GM12878 (cell line): ENCODE measurements at regions not wholly inside any gene's neighbourhood (a gene's known extent, or its start where the extent isn't known, plus 50 kb on each side); places are given as distances from the start of the nearest gene placed in this dataset.

Source experiments
- ATAC-seq: fragments of 200-7000 bp; cut with Tn5 transposase; 3 replicates; pipeline ENCODE4 v1.9.1; 2020; ENCODE audit warnings: mild to moderate bottlenecking, moderate library complexity
- BruUV-seq: library from RNA; stranded (reverse); fragments of 400-500 nt; replicated peaks from 2 replicates; lab custom pipeline; 2021; lab: Mats Ljungman, UMichigan
- CTCF ChIA-PET: fragments of 300-600 bp; sonication (Branson Sonifier 250); formaldehyde crosslinking; extraction: SDS; loops from one replicate; lab custom pipeline; 2021; ENCODE audit warnings: inconsistent platforms; lab: Yijun Ruan, JAX
- POLR2A ChIA-PET: fragments of 350-600 bp; formaldehyde crosslinking; extraction: SDS; loops from one replicate; lab custom pipeline; 2021; ENCODE audit warnings: inconsistent platforms; lab: Charles Lee
- RAD21 ChIA-PET: fragments of 300-600 bp; sonication (Branson Sonifier 250); formaldehyde crosslinking; loops from one replicate; lab custom pipeline; 2023; ENCODE audit warnings: antibody characterized with exemption; ENCODE audit not compliant: unreplicated experiment; lab: Charles Lee
- SMC1A ChIA-PET: fragments of 300-600 bp; sonication (Branson Sonifier 250); formaldehyde crosslinking; loops from one replicate; lab custom pipeline; 2023; ENCODE audit not compliant: unreplicated experiment, uncharacterized antibody; lab: Charles Lee
- DNase-seq: peaks from one replicate; pipeline ENCODE4 v3.0.0-alpha.2; 2011; ENCODE audit warnings: low read depth, low spot score
- FAIRE-seq: peaks from 3 replicates; lab custom pipeline; 2011; peaks lifted over from hg19 to GRCh38; lab: Jason Lieb, UNC
- H2AFZ ChIP-seq: 2 replicates; pipeline ENCODE4 v1.6.0; 2011; ENCODE audit warnings: low read depth, low read length, control low read depth; ENCODE audit not compliant: control insufficient read depth
- H3K27ac ChIP-seq: 2 replicates; pipeline ENCODE4 v1.5.1; 2011; ENCODE audit warnings: control low read depth; ENCODE audit not compliant: control insufficient read depth, insufficient read depth
- H3K27me3 ChIP-seq, 2 experiments: replicated peaks in 1 of 2; 2 replicates each; pipeline versions ENCODE4 v1.6.0 to v1.6.1; 2011; ENCODE audit warnings: low read length in 1 of 2; ENCODE audit not compliant: control insufficient read depth in 2 of 2, insufficient read depth in 2 of 2
- H3K36me3 ChIP-seq, 2 experiments: 2 replicates each; pipeline ENCODE4 v1.5.1; 2011; ENCODE audit warnings: low read length in 1 of 2; ENCODE audit not compliant: control insufficient read depth in 2 of 2, insufficient read depth in 2 of 2
- H3K4me1 ChIP-seq: 2 replicates; pipeline ENCODE4 v1.6.1; 2011; ENCODE audit warnings: mild to moderate bottlenecking, low read length, moderate library complexity, mixed read lengths; ENCODE audit not compliant: control insufficient read depth, insufficient read depth
- H3K4me2 ChIP-seq: 2 replicates; pipeline ENCODE4 v1.6.0; 2011; ENCODE audit warnings: control low read depth; ENCODE audit not compliant: control insufficient read depth, insufficient read depth
- H3K4me3 ChIP-seq: fragments of 200-600 bp; sonication (generic); 2 replicates; pipeline ENCODE4 v1.5.1; 2016
- H3K79me2 ChIP-seq: 2 replicates; pipeline ENCODE4 v1.6.0; 2011; ENCODE audit warnings: low read length; ENCODE audit not compliant: control insufficient read depth, insufficient read depth
- H3K9ac ChIP-seq: 2 replicates; pipeline ENCODE4 v1.8.0; 2011; ENCODE audit warnings: low read length, control low read depth, mixed read lengths; ENCODE audit not compliant: control insufficient read depth, insufficient read depth
- H3K9me3 ChIP-seq: replicated peaks from 3 replicates; pipeline ENCODE4 v1.5.1; 2011; ENCODE audit warnings: mild to moderate bottlenecking, low read length; ENCODE audit not compliant: control insufficient read depth, insufficient read depth
- H4K20me1 ChIP-seq: 2 replicates; pipeline ENCODE4 v1.6.0; 2011; ENCODE audit not compliant: control insufficient read depth, insufficient read depth
- E2F4 ChIP-seq: IDR thresholded peaks from 2 replicates; pipeline ENCODE4 v1.6.1; 2012; ENCODE audit warnings: low read depth, low read length, improper control_type of control experiment
- LARP7 ChIP-seq: fragments of 450-650 bp; IDR thresholded peaks from 2 replicates; pipeline ENCODE4 v1.6.1; 2017; ENCODE audit warnings: mild to moderate bottlenecking
- MEF2B ChIP-seq: fragments of 450-650 bp; IDR thresholded peaks from 2 replicates; pipeline ENCODE4 v1.6.1; 2018; ENCODE audit warnings: mild to moderate bottlenecking, moderate library complexity; ENCODE audit not compliant: partially characterized antibody, poor library complexity, severe bottlenecking
- SIX5 ChIP-seq: IDR thresholded peaks from 2 replicates; pipeline ENCODE4 v1.6.1; 2011; ENCODE audit warnings: mild to moderate bottlenecking, low read depth, low read length, moderate library complexity; ENCODE audit not compliant: severe bottlenecking
- ZNF592 ChIP-seq: fragments of 450-650 bp; IDR thresholded peaks from 2 replicates; pipeline ENCODE4 v1.6.1; 2017; ENCODE audit warnings: mild to moderate bottlenecking, moderate library complexity
- ZNF622 ChIP-seq: fragments of 450-650 bp; IDR thresholded peaks from 2 replicates; pipeline ENCODE4 v1.6.1; 2017; ENCODE audit warnings: mild to moderate bottlenecking, inconsistent platforms
- WGBS: methylation state at CpG from one replicate; pipeline ENCODE4 v1.1.6; 2016; ENCODE audit warnings: low lambda C conversion rate; ENCODE audit not compliant: insufficient replicate concordance, insufficient coverage; ENCODE audit errors: missing lambda C conversion rate; 5-methylcytosine and 5-hydroxymethylcytosine counted together
- in situ Hi-C: fragments of 300-500 bp; cut with MboI; formaldehyde crosslinking; loops from 9 replicates; pipeline ENCODE4 v1.14.3; 2018; ENCODE audit warnings: mixed read lengths
- intact Hi-C: fragments of 100-400 bp; cut with micrococcal nuclease; formaldehyde crosslinking; loops from one replicate; pipeline ENCODE4 v1.14.2; 2022; ENCODE audit not compliant: unreplicated experiment

GRCh38 chr3:53999725-54000124 is 108.1 kb upstream of the SELENOK start:
- H3K4me1 ChIP-seq, result no peaks in the 10 kb centered on the region
- WGBS, result 42% methylated on average over 3 of the region's 3 CpGs
- POLR2A ChIA-PET, result no interaction called here
- no peak overlapping the region for H3K4me3 ChIP-seq
- H3K27ac ChIP-seq, result no peak overlapping the region
- no peaks in the 10 kb centered on the region for H3K79me2 ChIP-seq
- TF ChIP-seq SIX5, result no peak
- no peak for TF ChIP-seq LARP7
- no peak for TF ChIP-seq MEF2B
- no peak for TF ChIP-seq ZNF592
- TF ChIP-seq ZNF622, result no peak
- TF ChIP-seq E2F4, result no peak
- no peak for DNase-seq
- no peak overlapping the region for H3K9ac ChIP-seq
- BruUV-seq, result no TSS peak
- no peaks in the 10 kb centered on the region for H3K36me3 ChIP-seq
- in situ Hi-C loops (no loop called here), intact Hi-C loops (no loop called here)
- H3K9me3 ChIP-seq, result no peaks in the 10 kb centered on the region
- H4K20me1 ChIP-seq, result no peaks in the 10 kb centered on the region
- ATAC-seq, result no peak
- CTCF ChIA-PET, result interaction anchor here (2.4 kb wide), 1 partner anchor 8 kb away, joined by 5 read pairs; no protein-coding TSS in a partner anchor
- H3K27me3 ChIP-seq, result peaks cover 0 to 2% of the 10 kb centered on the region in 2 experiments; a peak in 3 of 4 replicates
- RAD21 ChIA-PET, result no interaction called here
- FAIRE-seq, result no peak
- H2AFZ ChIP-seq, result no peak overlapping the region
- SMC1A ChIA-PET, result no interaction called here
- no peak overlapping the region for H3K4me2 ChIP-seq
